Tibial nerve (tissue), 4 donors: ENCODE measurements at regions not wholly inside any gene's neighbourhood (a gene's known extent, or its start where the extent isn't known, plus 50 kb on each side); places are given as distances from the start of the nearest gene placed in this dataset.
A peak's percentile ranks its signal among the peaks of the same experiment; 100 is the strongest.

Experiments used
- DNase-seq, 2 donors: peaks; one replicate each; pipeline ENCODE4 v3.0.0-alpha.2; 2019; ENCODE audit warnings: low spot score in 2 of 2
- H3K27ac ChIP-seq, 4 donors: fragments of 200-600 bp; sonication (generic) in 3 of 4; one replicate each; pipeline ENCODE4 v1.5.1; 2017 to 2019; ENCODE audit warnings: mild to moderate bottlenecking in 1 of 4
- H3K27me3 ChIP-seq, 2 donors: fragments of 200-600 bp; sonication (generic) in 1 of 2; one replicate each; pipeline versions ENCODE4 v1.5.1 to v1.6.0; 2017 to 2019
- H3K36me3 ChIP-seq, 3 donors: fragments of 200-600 bp; sonication (generic); one replicate each; pipeline ENCODE4 v1.5.1; 2018 to 2019
- H3K4me1 ChIP-seq, 4 donors: fragments of 200-600 bp; sonication (generic) in 3 of 4; one replicate each; pipeline ENCODE4 v1.5.1; 2017 to 2019
- H3K4me3 ChIP-seq, 4 donors: fragments of 200-600 bp; sonication (generic) in 3 of 4; one replicate each; pipeline ENCODE4 v1.5.1; 2017 to 2019; ENCODE audit warnings: mild to moderate bottlenecking in 1 of 4, moderate library complexity in 1 of 4
- H3K9me3 ChIP-seq, 4 donors: fragments of 200-600 bp; sonication (generic) in 3 of 4; one replicate each; pipeline ENCODE4 v1.5.1; 2017 to 2019
- EP300 ChIP-seq, 2 donors: sonication (generic); formaldehyde crosslinking; IDR thresholded peaks; one replicate each; pipeline ENCODE4 v1.6.1; 2017; ENCODE audit warnings: antibody characterized with exemption in 2 of 2, mild to moderate bottlenecking in 1 of 2
- POLR2A ChIP-seq, 2 donors: fragments of 450-650 bp; IDR thresholded peaks; one replicate each; pipeline ENCODE4 v1.6.1; 2017; ENCODE audit warnings: antibody characterized with exemption in 2 of 2, mild to moderate bottlenecking in 2 of 2, moderate library complexity in 2 of 2
- WGBS, 2 donors: methylation state at CpG; one replicate each; pipeline ENCODE4 v1.1.5; 2018; 5-methylcytosine and 5-hydroxymethylcytosine counted together
- TF ChIP-seq, protein P1 (sequence below), 5 experiments: fragments of 200-600 bp in 3 of 5; fragments of 450-650 bp in 2 of 5; sonication (generic) in 3 of 5; IDR thresholded peaks; one replicate each; pipeline ENCODE4 v1.5.1; 2016 to 2019; ENCODE audit warnings: antibody characterized with exemption in 5 of 5, mild to moderate bottlenecking in 3 of 5, moderate library complexity in 2 of 5

DNA sequence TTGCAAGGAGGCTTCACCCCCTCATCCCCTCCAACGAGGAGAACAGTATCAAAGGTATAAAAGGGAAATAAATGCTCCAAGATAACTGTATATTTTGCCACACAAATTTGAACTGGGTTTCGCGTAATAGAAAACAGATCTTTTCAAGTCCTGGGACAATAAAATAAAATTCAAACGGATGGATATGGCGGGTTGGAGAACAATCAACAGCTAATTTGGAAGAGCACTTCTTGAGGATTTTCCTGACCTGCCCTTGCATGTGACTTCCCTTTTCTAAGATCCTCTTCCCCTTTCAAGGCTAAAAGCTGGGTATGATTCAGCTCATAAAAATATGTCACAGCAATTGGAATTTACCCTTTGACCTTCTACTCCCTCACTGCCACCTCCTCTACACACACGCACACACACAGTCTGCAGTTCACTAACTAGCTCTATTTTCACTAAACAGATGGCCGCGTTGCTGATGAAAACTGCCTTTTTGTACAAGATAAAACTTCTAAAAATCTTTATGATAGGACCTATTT is 386.9 kb downstream of the FIGN start:
- peak in 1 of 2 donors; percentile 6 for DNase-seq
- H3K27ac ChIP-seq, result peak overlapping the region; percentile 78 to 93 (median 86)
- no peak for TF ChIP-seq POLR2A (IDR thresholded peaks at IDR 0.05)
- TF ChIP-seq, protein P1, sequence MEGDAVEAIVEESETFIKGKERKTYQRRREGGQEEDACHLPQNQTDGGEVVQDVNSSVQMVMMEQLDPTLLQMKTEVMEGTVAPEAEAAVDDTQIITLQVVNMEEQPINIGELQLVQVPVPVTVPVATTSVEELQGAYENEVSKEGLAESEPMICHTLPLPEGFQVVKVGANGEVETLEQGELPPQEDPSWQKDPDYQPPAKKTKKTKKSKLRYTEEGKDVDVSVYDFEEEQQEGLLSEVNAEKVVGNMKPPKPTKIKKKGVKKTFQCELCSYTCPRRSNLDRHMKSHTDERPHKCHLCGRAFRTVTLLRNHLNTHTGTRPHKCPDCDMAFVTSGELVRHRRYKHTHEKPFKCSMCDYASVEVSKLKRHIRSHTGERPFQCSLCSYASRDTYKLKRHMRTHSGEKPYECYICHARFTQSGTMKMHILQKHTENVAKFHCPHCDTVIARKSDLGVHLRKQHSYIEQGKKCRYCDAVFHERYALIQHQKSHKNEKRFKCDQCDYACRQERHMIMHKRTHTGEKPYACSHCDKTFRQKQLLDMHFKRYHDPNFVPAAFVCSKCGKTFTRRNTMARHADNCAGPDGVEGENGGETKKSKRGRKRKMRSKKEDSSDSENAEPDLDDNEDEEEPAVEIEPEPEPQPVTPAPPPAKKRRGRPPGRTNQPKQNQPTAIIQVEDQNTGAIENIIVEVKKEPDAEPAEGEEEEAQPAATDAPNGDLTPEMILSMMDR (IDR thresholded peaks at IDR 0.05), result no peak
- peak in 1 of 2 donors; percentile 31 for TF ChIP-seq EP300 (IDR thresholded peaks at IDR 0.05)

DNA sequence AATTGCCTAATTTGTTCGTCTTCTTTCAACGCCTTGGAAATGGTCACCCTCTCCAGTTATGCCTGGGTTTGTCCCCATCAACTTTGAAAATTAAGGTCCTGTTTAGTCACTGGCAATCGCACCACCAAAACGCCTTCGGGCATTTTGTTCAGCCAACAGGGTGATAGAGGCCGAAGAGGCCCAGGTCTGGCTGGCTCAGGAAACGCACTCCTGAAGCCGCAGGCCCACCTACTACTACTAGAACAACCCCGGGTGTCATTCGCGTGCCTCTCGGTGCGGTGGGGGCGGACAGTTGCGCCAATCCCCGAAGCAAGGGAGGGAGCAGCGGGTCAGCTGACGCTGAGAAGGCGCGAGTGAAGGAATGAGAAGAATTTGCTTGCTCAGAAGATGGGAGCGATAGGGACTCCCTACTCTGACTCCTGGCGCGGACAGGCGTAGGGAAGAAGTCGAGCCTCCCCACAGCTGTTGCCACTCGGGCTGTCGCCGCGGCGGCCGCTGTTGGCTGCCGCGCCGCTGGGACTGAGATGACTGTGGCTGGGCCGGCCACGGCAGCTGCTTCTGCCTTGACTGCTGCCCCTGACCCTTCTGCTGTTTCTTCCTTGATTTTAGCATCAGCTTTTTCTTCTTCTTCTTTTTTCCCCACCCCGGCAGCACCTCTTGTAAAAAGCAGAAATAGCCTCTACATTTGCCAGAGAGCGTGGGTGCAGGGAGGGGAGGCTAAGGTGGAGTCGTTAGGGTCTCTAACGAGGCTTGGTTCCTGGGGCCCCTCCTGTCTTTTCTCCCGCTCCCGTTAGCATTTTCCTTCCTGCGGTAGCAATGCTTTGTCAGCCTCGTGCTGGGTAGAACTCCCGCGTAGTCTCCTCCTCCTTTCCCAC is 387.6 kb downstream of the FIGN start:
- Histone ChIP-seq H3K4me3 (peak overlapping the region; percentile 33 to 51 (median 36)), H3K9me3 (no peaks in the 10 kb centered on the region), H3K4me1 (peaks cover 0 to 39% (median 0%) of the 10 kb centered on the region in 4 donors), H3K27ac (peak overlapping the region; percentile 78 to 93 (median 86)), H3K36me3 (no peaks in the 10 kb centered on the region), H3K27me3 (no peaks in the 10 kb centered on the region)
- TF ChIP-seq POLR2A (IDR thresholded peaks at IDR 0.05), result peak in 1 of 2 donors; percentile 34
- TF ChIP-seq, protein P1 (IDR thresholded peaks at IDR 0.05), result peak in 1 of 5 experiments; percentile 11
- peak; percentile 47 to 87 for TF ChIP-seq EP300 (IDR thresholded peaks at IDR 0.05)
- DNase-seq, result peak; percentile 23
- WGBS, 2 donors, result 20 to 29% methylated on average over 44 to 46 of the region's 46 CpGs

More for the DNA sequence above, 386.9 kb downstream of the FIGN start:
- no peaks in the 10 kb centered on the region for H3K9me3 ChIP-seq
- peaks cover 0 to 39% (median 0%) of the 10 kb centered on the region in 4 donors for H3K4me1 ChIP-seq
- 35 to 46% methylated on average over 8 of the region's 8 CpGs for whole genome bisulfite sequencing, 2 donors
- H3K27me3 ChIP-seq, result no peaks in the 10 kb centered on the region
- no peaks in the 10 kb centered on the region for H3K36me3 ChIP-seq
- H3K4me3 ChIP-seq, result peak overlapping the region; percentile 33 to 51 (median 36)

DNA sequence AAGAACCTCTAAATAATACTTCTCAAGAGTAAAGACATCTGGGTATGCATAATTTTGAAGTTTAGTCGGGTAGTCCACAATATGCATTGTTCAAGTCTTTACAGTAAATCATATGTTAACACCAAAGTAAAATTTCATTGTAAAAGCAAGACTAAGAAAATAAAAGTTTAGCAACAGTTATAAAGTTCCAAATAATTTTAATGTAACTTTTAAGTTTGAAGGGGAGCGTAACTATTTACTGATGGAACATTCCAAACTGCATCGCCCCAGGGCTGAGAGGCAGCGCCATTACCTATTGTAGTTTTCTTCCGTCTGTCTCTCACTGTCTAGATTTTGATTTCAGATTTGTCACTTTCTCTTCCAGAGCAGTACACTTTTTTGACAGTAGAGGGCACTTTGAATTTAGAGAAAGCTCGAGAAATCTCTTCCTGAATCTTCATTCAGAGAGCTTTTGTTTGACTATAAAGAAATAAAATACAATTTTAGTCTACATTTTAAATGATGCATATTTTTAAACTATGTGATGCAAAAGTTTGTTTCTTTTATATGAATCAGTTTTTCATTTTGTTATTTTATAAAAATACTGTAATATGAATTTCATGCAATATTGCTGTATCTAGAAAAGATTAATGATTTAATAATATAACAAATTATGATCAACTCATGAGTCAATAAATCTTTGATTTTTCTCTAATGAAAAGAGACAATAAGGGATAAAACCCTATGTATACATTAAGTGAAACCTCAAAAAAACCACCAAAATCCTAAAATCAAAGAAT is 389.8 kb downstream of the FIGN start:
- Histone ChIP-seq H3K36me3 (no peaks in the 10 kb centered on the region), H3K9me3 (no peaks in the 10 kb centered on the region), H3K4me3 (no peak overlapping the region), H3K4me1 (peaks cover 0 to 32% (median 0%) of the 10 kb centered on the region in 4 donors), H3K27me3 (no peaks in the 10 kb centered on the region), H3K27ac (peak overlapping the region in 2 of 4 donors; percentile 17 to 91)
- WGBS, 2 donors, result 9% methylated on average over 6 of the region's 6 CpGs
- peak in 1 of 2 donors; percentile 63 for DNase-seq
- no peak for TF ChIP-seq POLR2A (IDR thresholded peaks at IDR 0.05)
- TF ChIP-seq, protein P1 (IDR thresholded peaks at IDR 0.05), result peak; percentile 69 to 81 (median 73)

DNA sequence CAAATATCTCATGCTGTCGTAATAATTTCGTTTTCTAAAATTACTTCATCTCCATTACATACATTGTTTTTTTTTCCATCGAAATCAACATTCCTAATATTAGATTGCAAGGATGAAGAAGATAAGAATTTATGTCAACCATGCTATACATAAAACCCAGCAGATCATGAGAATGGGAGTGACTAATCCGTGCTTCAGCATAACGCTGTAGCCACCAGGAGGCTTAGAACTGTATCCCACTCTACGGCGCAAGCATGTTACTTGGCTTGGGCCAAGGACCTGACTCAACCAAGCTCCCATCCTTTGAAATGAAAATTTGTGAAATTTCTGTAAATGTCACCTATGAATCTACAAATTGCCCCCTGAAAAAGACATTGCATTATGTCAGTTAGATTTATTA is 392.5 kb downstream of the FIGN start:
- 87 to 90% methylated on average over 7 of the region's 7 CpGs for WGBS, 2 donors
- no peak for DNase-seq
- peaks cover 0 to 11% (median 0%) of the 10 kb centered on the region in 4 donors for H3K4me1 ChIP-seq
- no peaks in the 10 kb centered on the region for H3K27me3 ChIP-seq
- TF ChIP-seq POLR2A (IDR thresholded peaks at IDR 0.05) (no peak), EP300 (IDR thresholded peaks at IDR 0.05) (no peak)
- TF ChIP-seq, protein P1 (IDR thresholded peaks at IDR 0.05), result no peak
- H3K36me3 ChIP-seq, result no peaks in the 10 kb centered on the region
- no peaks in the 10 kb centered on the region for H3K9me3 ChIP-seq
- no peak overlapping the region for H3K4me3 ChIP-seq
- no peak overlapping the region for H3K27ac ChIP-seq
